Right cardiac atrium (tissue), 5 donors: ENCODE measurements at regions not wholly inside any gene's neighbourhood (a gene's known extent, or its start where the extent isn't known, plus 50 kb on each side); places are given as distances from the start of the nearest gene placed in this dataset.

Experiments
- ATAC-seq, 2 donors: fragments of 200-7000 bp; cut with Tn5 transposase; one replicate each; pipeline versions ENCODE4 v1.8.0 to v1.9.1; 2020; ENCODE audit warnings: moderate library complexity in 2 of 2, mild to moderate bottlenecking in 1 of 2
- DNase-seq, 3 donors: peaks; one replicate each; pipeline ENCODE4 v3.0.0-alpha.2; 2020
- H3K27ac ChIP-seq: one replicate; pipeline ENCODE4 v1.5.1; 2013; ENCODE audit warnings: mild to moderate bottlenecking, low read length, control low read depth, moderate library complexity
- H3K27me3 ChIP-seq: one replicate; pipeline ENCODE4 v1.6.1; 2013; ENCODE audit not compliant: control insufficient read depth, insufficient read depth
- H3K4me1 ChIP-seq: one replicate; pipeline ENCODE4 v1.6.1; 2013; ENCODE audit warnings: low read length; ENCODE audit not compliant: control insufficient read depth, insufficient read depth
- H3K4me3 ChIP-seq: one replicate; pipeline ENCODE4 v1.5.1; 2013; ENCODE audit warnings: low read length, control low read depth
- H3K9me3 ChIP-seq: one replicate; pipeline ENCODE4 v1.6.1; 2013; ENCODE audit warnings: low read length; ENCODE audit not compliant: control insufficient read depth
- WGBS: extraction: QIAGEN DNeasy Blood & Tissue Kit; methylation state at CpG from one replicate; pipeline ENCODE4 v1.1.7; 2013; 5-methylcytosine and 5-hydroxymethylcytosine counted together
- intact Hi-C, 4 donors: fragments of 100-400 bp; cut with DNase I; formaldehyde crosslinking; loops; one replicate each; pipeline versions ENCODE4 v1.11.0 to v1.14.0; 2022 to 2023
- donor health status: healthy with polysubstance abuse.
- donor health status: DM: no; HTN: yes; CAD: no.
- donor health status: DM: no; HTN: no; CAD: no.
- donor health status: DM: no; HTN: yes; CAD: no; lungs with severe emphysema.
- donor health status: DM: yes; HTN: yes; CAD: no.

GRCh38 chrX:119996069-119996468 is 52.5 kb upstream of the NKAP start:
- 17% methylated on average over 3 of the region's 3 CpGs for WGBS
- intact Hi-C loops, result no loop called here
- Histone ChIP-seq H3K4me1 (peaks cover 2% of the 10 kb centered on the region), H3K9me3 (no peaks in the 10 kb centered on the region), H3K27me3 (no peaks in the 10 kb centered on the region), H3K27ac (no peak overlapping the region), H3K4me3 (no peak overlapping the region)
- no peak for ATAC-seq
- no peak for DNase-seq
